ENCODE measurements at regions not wholly inside any gene's neighbourhood (a gene's known extent, or its start where the extent isn't known, plus 50 kb on each side); places are given as distances from the start of the nearest gene placed in this dataset.

GRCh38 chr18:76750917-76751890 lies 71.2 kb upstream of the ZNF236 start:
- Mint-ChIP-seq H3K4me3 (no peak overlapping the region), H3K27me3 (ENCODE audit: low read depth) (peaks cover 4% of the 10 kb centered on the region), H3K4me1 (no peaks in the 10 kb centered on the region), H3K27ac (no peak overlapping the region), H3K36me3 (peaks cover 41% of the 10 kb centered on the region), H3K9me3 (peaks cover 57% of the 10 kb centered on the region)
- no peak for TF ChIP-seq IRF1 (CRISPR knock-in tag; IDR thresholded peaks at IDR 0.05)
- peak; percentile 96 for TF ChIP-seq GABPB1 (CRISPR knock-in tag; IDR thresholded peaks at IDR 0.05)
- CTCF ChIA-PET = no interaction called here
- POLR2A ChIA-PET = no interaction called here
- DNase-seq (ENCODE audit: low spot score) = no peak
- no peak for ATAC-seq

- TF ChIP-seq ZNF416 (CRISPR knock-in tag; IDR thresholded peaks at IDR 0.05) = no peak
- no peak for TF ChIP-seq USF1 (CRISPR knock-in tag; IDR thresholded peaks at IDR 0.05)
- TF ChIP-seq ZNF532 (CRISPR knock-in tag; IDR thresholded peaks at IDR 0.05; ENCODE audit: borderline replicate concordance) = no peak
- no peak for TF ChIP-seq JUN (CRISPR knock-in tag; IDR thresholded peaks at IDR 0.05)
- no peak for TF ChIP-seq PRDM15 (CRISPR knock-in tag; IDR thresholded peaks at IDR 0.05)
- TF ChIP-seq NFE2L1 (CRISPR knock-in tag; IDR thresholded peaks at IDR 0.05) = no peak
- no peak for ATAC-seq
- H3K9me3 Mint-ChIP-seq = peaks cover 64% of the 10 kb centered on the region
- H3K36me3 Mint-ChIP-seq = peaks cover 48% of the 10 kb centered on the region
- H3K27ac Mint-ChIP-seq = no peak overlapping the region
- CTCF ChIA-PET = no interaction called here
- H3K4me3 Mint-ChIP-seq = no peak overlapping the region
- no peaks in the 10 kb centered on the region for H3K4me1 Mint-ChIP-seq
- peaks cover 4% of the 10 kb centered on the region for H3K27me3 Mint-ChIP-seq (ENCODE audit: low read depth)
- POLR2A ChIA-PET = no interaction called here
- no peak for DNase-seq (ENCODE audit: low spot score)
Measured at GRCh38 chr18:76750269-76750668, 72.1 kb upstream of the ZNF236 start.

- Mint-ChIP-seq H3K36me3 (peaks cover 54% of the 10 kb centered on the region), H3K4me3 (no peak overlapping the region), H3K27me3 (ENCODE audit: low read depth) (peaks cover 4% of the 10 kb centered on the region), H3K4me1 (no peaks in the 10 kb centered on the region), H3K27ac (no peak overlapping the region), H3K9me3 (peaks cover 68% of the 10 kb centered on the region)
- ChIA-PET POLR2A (no interaction called here), CTCF (no interaction called here)
- no peak for TF ChIP-seq ZNF281 (CRISPR knock-in tag; IDR thresholded peaks at IDR 0.05)
- no peak for TF ChIP-seq RORB (CRISPR knock-in tag; IDR thresholded peaks at IDR 0.05)
- TF ChIP-seq FOXP1 (CRISPR knock-in tag; IDR thresholded peaks at IDR 0.05; ENCODE audit: borderline replicate concordance) = no peak
- no peak for TF ChIP-seq ARID4B (CRISPR knock-in tag; IDR thresholded peaks at IDR 0.05; ENCODE audit: borderline replicate concordance)
- no peak for DNase-seq (ENCODE audit: low spot score)
- ATAC-seq = no peak
Measured at GRCh38 chr18:76747676-76748075, 74.7 kb upstream of the ZNF236 start.
